CD4-positive, alpha-beta T cell treated with Interleukin-1 beta for 1 hour (primary cell): ENCODE measurements at regions not wholly inside any gene's neighbourhood (a gene's known extent, or its start where the extent isn't known, plus 50 kb on each side); places are given as distances from the start of the nearest gene placed in this dataset.
"Not testable (repeated sequence)": the region's sequence is repeated elsewhere in the genome, so short reads cannot be mapped to it uniquely, and the experiment has no call there.

Source experiments
- DNase-seq, 2 donors: peaks; one replicate each; pipeline ENCODE4 v3.0.0-alpha.2; 2020 to 2022

DNA sequence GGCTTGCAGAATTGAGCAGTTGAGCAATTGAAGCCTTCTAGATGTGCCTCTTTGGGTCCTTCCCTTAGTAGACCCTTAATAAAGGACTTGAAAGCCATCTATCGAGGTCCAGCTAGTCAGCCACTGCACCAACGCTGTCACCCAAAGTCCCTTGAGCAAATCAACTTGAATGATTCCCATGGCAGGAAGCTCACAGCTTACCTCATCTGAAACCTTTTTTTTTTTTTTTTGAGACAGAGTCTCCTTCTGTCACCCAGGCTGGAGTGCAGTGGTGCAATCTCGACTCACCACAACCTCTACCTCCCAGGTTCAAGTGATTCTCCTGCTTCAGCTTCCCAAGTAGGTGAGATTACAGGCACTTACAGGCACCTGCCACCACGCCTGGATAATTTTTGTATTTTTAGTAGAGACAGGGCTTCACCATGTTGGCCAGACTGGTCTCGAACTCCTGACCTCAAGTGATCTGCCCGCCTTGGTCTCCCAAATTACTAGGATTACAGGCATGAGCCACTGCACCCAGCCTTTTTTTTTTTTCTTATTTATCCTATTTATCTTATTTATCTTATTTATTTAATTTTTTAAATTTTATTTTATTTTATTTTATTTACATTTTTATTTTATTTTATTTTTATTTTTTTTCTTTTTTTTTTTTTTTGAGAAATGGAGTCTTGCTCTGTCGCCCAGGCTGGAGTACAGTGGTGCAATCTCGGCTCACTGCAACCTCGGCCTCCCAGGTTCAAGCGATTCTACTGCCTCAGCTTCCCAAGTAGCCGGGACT lies 143.8 kb downstream of the NUFIP1 start:
- DNase-seq, result not testable (repeated sequence)

DNA sequence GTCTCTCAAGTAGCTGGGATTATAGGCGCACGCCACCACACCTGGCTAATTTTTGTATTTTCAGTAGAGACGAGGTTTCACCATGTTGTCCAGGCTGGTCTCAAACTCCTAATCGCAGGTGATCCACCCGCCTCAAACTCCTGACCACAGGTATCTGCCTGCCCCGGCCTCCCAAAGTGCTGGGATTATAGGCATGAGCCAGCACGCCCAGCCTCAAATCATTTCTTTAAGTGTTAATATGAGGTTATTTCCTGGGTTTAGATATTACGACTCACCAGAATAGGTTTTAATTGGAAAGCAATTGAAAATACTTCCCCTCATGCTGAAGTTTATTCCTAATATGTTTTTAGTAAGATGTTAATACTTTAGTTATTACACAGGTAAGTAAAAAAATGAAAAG lies 144.5 kb downstream of the NUFIP1 start:
- no peak for DNase-seq

DNA sequence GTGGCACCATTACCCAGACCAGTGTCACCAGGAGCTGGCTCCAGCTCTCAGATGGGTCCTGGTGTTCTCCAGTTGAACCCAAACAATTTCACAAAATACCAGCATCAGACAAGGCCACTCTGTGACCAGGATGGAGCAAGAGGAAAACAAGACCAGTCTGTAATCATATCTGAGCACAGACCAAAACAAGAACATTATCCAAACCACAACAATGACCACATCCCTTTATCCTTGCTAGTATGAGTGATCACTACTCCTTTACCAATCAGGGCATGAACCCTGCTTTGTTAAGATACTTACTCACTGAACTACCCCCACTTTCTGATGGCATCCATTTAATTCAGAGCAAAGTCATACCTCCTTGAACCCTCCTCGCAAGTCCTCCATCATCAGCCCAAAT lies 145.9 kb downstream of the NUFIP1 start:
- no peak for DNase-seq

DNA sequence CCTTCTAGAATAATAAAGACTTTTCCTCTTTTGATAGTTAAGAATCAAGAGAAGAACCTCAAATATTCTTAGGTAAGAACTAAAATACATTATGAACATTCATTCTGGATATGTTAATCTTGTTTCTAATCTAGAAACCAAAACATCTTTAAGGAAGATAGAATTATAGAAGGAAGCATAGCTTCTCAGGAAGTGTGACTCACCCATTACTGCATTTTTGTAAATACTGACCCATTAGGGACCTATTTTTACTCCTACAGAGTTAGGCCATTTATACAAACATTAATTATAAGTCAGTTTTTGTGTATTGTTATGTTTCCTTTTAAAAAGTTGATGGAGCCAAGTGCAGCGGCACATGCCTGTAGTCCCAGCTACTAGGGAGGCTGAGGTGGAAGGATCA lies 147.1 kb downstream of the NUFIP1 start:
- DNase-seq, result no peak

DNA sequence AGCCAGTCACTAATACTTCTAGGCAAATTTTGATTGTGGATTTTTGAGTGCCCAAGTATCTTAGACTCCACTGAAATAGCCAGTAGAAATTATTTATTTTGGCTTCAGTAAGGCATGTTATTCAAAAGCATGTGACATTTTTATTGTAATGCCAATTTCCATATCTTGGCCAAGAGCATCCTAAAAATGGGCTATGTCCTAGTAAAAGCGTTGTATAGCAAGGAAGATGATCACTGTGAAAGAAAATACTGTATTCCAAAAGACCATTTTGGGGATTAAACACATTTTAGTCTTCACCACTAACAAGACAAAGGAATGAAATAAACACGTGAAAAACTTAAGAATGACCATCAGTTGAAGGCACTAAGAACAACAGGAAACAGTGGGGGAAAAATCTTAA lies 149.1 kb downstream of the NUFIP1 start:
- DNase-seq, result no peak

DNA sequence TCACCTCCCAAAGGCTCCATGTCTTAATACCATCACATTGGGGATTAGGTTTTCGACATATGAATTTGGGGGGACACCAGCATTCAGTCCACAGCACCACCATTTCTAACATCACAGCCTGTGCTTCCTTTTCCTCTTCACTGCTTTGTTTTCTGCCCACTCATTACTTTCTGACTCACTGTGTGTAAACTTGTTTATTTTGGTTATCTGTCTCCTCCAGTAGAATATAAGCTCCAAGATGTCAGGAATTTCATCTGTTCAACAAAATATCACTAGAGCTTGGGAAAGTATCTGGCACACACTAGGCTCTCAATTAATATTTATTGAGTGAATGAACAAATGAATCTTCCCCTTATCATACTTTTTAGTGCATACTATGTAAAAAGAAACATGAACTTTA lies 152.0 kb downstream of the NUFIP1 start:
- no peak for DNase-seq

DNA sequence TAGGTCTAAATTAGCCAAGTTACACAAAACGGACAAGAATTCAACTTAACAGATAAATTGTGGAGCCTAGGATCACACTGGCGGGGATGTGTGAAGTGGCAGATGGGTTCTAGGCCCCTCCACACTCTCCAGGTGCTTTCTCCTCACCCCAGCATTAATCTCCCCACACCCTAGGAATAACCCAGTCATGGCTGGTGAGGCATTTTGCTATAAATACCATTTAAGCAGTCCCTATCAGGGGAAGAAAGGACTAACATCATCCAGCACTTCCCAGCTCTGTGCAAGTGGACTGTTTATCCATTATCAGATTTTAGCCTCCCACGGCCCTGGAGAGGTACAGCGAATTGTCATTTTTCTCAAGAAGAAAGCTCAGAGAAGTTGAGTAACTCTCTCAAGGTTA lies 154.9 kb downstream of the NUFIP1 start:
- no peak for DNase-seq

DNA sequence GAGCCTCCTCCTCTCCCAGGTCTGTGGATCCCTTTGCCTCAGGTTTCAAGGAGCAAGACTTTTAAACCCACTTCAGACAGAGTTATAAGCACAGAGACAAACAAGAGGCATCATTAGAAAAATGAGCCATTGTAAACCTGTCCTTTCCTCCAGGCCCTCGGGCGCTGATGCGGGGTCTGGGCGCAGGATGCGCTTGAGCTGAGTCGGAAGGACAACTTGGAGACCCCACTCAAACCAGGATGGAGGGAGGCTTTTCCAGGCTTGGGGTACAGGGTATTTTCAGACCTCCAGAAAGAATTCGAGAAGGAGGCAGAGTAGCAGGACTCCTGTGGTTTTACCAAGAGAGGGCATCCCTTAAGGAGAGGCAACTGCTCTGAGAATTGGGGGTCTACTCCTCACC lies 155.6 kb downstream of the NUFIP1 start:
- no peak for DNase-seq

DNA sequence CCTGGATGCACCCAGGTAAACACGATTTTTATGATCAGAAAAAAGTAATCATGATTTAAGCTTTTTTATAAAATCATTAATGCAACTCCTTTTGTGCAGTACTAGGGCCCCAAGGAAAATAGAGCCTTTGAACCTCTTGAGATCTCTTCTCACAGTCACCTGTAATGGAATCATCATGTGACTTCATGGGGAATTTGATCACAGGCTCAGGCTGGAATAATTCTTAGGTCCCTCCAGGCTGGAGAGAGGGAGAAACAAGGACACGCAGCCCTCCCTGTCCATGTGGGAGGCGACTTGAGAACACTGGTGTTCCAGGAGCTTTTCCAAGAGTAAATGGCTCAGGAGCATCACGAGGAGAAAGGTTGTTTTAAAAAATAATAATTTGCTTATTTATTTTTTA lies 156.1 kb downstream of the NUFIP1 start:
- DNase-seq, result no peak

DNA sequence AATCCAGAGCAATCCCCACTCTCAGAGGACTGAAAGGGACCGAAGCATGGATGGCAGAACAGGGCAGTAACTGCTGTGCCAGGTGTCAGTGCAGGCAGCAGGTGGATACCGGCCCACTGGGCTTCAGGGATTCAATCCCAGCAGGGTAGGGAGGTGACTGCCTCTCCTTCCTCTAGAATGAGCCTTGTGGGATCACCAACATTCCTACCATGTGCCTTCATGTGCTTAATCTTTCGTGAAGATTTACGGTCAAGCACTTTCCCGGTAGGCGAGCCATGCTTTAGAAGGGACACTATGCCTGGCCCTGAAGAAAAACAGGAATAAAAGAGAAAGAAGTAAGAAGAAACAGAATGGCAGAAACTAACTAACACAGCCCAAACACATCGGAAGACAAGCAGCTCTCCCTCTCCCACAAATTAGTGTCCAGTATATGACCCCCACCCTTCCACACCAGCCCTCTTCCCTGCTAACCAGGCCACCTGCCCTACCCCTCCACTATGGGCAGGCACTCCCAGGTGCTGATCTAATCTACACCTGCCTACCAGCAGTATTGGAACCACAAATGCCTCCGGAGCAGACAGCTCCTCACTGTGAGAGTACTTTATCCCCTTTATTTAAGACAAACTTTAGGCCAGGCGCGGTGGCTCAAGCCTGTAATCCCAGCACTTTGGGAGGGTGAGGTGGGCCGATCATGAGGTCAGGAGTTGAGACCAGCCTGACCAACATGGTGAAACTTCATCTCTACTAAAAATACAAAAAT lies 162.5 kb downstream of the NUFIP1 start:
- DNase-seq, result no peak

DNA sequence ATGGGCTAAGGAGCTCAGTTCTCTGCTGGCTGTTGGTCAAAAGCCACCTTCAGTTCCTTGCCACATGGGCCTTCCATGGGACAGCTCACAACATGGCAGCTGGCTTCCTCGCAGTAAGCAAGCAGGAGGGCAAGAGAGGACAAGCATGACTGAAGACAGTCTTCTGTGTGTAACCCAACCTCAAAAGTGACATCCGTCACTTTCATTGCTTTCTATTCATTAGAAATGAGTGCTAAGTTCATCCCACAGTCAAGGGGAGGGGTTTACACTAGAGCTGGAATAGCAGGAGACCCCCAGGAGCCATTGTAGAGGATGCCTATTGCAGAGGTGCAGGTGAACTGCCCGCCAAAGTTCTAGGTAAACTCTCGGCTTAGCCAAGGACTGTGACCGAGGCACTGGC lies 163.3 kb downstream of the NUFIP1 start:
- DNase-seq, result no peak

DNA sequence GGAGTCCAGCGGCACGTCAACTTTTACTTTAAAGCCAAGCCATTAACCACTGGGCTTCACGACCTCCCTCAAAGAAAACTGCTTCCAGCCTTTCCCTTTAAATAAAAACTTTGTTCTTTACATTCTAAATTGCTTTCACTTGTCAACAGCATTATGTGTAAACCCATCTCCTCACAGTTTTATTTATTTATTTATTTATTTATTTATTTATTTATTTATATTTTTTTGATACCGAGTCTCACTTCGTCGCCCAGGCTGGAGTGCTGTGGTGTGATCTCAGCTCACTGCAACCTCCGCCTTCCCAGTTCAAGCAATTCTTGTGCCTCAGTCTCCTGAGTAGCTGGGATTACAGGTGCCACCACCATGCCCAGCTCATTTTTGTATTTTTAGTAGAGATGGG lies 165.7 kb downstream of the NUFIP1 start:
- not testable (repeated sequence) for DNase-seq

DNA sequence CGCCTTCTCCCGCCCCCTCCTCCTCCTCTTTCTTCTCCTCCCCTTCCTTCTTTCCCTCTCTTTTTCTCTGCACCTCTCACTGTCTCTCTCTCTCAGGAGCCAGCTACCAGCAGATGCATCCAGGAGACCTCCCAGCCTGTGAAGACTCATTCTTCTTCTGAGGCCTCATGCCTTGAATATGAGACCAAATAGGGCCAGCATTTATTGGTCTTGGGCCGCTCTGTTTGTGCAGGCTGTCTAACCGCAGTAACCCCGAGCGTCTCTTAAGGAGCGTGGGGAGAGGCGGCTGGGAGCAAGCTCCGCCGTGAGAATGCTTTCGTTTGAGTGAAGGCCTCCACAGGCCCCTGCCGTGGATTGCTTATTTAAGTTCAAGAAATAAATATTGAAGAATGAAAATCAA lies 167.0 kb downstream of the NUFIP1 start:
- DNase-seq, result no peak

DNA sequence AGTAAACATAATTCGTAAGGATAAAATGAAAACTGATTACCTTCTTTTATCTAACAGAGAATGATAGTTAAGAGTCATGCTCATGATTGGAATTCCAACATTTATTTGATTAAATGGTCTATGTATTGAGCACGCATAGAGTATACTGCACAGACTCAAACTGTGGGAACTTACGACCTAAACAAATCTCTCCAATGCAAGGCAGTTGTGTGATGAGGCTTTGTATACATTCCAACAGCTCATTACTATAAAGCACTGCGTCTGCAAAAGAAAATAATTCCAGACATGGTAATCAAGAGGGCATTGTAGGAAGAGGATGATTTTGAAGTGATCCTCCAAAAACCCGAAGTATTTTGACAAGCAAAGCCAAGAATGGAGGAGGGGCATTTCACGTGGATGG lies 169.5 kb downstream of the NUFIP1 start:
- no peak for DNase-seq

DNA sequence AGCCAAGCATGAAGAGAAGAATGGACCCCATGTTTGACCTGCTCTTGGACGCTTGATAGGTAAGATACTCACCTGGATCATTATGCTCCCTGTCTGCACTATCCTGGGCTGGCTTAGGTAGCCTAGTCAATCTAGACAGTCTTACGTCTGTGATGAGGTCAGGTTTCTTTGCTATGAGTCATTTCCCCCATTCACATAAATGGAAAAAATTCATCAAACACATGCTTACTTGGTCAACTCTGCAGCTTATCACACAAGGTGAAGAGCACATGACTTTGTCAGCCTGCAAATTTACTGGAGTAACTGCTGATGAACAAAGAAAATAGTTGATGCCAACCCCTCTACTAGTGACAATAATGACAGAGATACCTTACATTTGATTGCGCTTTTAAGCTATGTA lies 170.0 kb downstream of the NUFIP1 start:
- DNase-seq, result no peak

DNA sequence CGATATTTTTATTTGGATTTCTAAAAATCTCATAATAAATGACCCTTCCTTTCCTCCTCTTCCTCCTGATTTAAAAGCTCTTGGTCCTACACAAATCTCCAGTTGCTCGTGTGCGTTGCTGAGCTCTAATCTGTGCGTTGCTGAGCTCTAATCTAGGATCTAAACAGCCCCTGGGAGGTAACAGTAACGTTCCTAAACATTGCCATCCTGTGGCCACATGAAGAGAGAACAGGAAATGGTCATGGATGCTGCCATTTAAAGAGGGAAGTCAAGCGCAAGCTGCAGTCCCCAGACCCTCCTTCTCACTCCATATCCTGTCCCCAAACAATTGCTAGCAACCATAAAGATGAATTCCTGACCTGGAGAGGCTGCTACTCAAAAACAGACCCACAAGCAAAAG lies 170.8 kb downstream of the NUFIP1 start:
- DNase-seq, result no peak

DNA sequence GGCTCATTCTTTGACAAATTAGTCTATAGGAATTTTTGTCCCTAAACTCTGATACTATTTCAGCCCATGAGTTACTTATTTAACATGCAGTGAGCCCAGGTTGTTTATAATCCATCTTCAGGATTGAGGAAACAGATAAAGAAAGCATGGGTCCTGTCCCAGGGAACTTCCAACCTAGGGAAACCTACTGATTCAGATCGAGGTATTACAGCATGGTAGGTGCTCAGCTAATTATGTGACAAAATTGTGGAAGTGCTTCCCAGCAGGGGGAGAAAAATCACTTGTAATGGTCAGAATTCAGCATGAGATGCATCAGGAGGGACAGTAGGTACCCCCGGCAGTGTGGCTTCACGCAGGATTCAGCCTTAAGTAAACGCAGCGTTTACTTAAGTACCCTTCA lies 171.3 kb downstream of the NUFIP1 start:
- no peak for DNase-seq

DNA sequence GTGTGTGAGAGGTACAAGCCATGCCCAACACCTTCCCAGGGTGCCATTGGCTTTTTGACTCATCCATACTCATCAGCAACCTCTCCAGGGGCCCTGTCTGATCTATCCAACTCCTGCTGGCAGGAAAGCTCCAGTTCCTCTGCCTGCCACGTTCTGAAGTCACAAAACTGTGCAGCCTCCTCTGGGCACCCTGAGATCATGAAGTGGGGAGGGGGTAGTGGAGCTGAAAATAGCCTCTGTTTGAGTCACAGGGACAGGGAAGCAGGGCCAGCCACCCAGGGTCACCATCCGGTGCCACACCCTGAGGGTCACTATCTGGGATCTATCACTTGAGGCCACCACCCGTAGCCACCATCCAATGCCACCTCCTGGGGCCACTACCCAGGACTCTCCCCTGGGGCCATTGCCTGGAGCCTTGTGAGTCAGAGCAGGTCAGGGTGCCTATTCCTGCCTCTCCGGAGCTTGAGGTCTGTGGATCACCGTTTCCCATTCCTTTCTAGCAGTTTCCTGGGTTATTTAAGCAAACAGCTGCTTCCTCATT lies 172.1 kb downstream of the NUFIP1 start:
- no peak for DNase-seq

DNA sequence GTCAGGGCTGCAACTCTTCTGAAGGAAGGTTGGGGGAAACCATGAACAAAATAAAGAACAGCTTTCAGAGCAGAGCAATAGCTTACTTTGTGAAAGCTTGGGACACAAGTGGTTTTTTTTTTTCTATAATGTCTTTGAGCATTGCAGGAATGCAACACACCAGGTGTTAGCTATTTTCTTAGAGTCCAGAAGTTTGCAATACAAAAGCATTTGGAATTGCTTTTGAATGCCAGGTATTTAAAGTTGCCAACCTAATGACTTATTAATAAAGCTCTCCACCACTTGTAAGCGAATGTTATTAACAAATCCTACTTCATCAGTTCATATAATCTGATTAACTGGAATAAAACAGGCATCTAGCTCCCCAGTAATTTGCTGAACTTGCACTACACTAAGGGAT lies 172.6 kb downstream of the NUFIP1 start:
- DNase-seq, result no peak

DNA sequence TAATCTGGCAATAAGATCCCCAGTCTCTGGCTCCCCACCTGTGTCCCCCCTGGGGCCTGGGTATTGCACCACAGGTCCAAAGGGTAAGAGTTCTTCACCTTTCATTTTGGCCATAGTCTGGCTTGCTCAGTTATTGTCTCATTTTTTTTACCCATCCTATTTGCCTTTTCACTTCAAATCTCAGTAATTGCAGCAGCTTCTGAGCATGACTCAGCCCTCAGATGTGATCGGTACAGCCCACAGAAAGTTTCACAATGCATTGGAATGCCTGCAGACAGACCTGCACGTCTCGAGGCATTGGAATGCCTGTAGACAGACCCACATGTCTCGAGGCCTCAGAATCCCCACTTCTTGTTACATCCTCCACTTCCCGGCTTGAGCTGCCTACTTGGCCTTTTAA lies 173.6 kb downstream of the NUFIP1 start:
- no peak for DNase-seq

DNA sequence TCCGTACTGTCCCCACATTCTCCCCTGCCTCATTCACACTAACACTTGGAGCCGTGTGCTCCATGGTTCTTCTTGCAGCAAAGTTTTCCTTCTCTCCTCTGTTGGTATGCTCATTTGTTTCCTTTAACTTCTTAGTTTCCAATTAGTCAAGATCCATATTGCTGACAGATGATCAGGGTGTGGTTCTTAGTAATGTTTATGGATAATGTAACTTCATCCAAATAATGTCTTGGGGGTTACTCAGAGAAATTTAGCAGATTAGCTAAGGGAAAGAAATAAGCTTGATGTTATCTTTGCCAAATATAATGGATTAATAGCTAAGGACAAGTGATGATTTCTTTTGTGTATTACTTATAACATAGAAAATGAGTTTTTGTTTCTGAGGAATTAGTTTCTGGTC lies 174.4 kb downstream of the NUFIP1 start:
- no peak for DNase-seq

DNA sequence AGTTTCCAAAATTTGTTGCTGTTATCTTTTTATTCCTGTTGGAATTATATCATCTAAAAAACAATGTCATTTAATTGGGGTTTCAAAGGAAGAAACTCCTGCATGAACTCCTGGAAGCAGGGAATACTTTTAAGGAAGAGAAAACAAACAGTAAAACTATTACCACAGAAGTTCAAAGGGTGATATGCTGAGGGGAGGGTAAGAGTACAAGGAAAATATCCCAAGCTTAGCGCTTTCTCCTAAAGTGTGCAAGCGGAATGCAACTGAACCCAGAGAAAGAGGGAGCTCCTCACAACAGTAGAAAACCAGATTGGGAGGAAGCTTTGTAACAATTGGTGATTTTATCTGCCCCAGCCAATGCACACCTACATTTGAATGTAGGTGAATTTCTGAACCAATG lies 175.1 kb downstream of the NUFIP1 start:
- no peak for DNase-seq

DNA sequence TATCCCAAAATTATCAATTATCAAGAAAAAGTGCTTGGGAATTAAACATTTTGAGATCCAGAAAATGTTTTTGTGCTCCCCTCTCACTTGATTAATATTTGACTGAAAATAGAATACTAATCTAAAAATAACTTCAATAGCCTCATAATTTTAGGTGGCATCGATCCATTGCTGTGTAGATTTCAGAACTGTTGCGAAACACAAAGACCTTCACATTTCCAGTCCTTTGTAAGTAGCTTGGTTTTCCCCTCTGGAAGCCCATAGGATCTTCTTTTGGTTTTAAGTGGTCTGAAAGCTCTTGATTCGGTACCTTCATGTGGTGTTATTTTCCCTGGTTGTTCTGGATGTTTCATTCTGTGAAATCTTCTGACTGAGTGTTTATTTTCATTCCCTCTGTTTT lies 176.5 kb downstream of the NUFIP1 start:
- no peak for DNase-seq

DNA sequence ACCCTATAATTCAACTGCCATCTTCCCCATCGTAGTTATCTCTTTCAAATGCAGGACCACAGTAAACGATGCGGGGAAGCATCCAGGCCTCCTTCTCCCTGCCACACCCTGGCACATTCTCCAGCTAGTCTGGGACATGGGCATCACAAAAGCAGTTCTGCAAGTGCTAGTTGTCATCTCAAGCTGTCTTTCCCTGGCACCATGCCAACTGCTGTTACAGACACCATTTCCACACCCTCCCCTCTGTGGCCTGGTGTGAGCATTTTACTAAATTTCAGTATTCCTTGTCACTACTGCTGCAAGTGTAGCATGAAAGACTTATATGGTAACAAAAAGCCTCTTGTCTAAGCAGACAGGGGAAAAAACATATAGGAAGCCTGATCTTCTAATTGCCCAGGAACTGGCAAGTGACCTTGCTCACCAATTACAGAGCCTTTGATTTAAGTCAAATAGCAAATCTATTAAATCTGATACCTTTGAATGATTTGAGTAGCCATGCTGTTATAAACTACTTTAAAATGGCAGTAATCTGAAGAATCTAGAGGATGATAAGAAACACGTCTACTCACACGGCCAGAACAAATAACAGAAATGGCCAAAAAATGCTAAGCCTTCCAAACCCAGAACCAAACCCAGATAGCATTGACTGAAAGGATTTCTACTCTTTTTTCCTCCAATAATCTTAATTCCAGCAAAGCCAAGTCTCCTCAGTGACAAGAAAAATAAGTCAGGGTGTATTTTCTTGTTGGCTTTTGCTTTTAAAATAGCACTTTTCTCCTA lies 179.0 kb downstream of the NUFIP1 start:
- no peak for DNase-seq
